ENCODE measurements at regions not wholly inside any gene's neighbourhood (a gene's known extent, or its start where the extent isn't known, plus 50 kb on each side); places are given as distances from the start of the nearest gene placed in this dataset.
"Not testable (repeated sequence)": the region's sequence is repeated elsewhere in the genome, so short reads cannot be mapped to it uniquely, and the experiment has no call there.

DNA sequence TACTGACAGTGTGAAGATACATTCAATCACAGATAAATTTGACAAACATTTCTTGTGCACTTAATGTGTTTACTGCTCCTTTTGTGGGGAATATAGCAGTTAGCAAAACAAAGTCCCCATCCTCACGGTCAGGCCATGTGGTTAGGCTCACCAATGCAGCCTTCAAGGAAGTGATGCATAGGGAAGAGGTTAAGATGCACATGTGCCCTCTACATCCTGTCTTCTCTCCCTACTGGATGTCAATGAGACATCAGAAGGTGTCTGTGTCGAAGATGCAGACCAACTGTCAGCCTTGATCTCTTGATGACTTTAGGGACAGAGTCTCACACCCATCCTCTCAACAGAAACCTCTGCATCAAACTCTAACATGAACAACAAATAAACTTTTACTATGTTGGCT lies 78.7 kb downstream of the FH start (continued):
- no peak for TF ChIP-seq REST (IDR thresholded peaks at IDR 0.05)
- TF ChIP-seq ATF3 (IDR thresholded peaks at IDR 0.05): no peak
- TF ChIP-seq FOXA1 (IDR thresholded peaks at IDR 0.05): no peak
- no peak for TF ChIP-seq RAD21 (IDR thresholded peaks at IDR 0.05)
- TF ChIP-seq JUND (IDR thresholded peaks at IDR 0.05): no peak
- no peak for TF ChIP-seq HNF4A (conservative IDR thresholded peaks at IDR 0.05)
- TF ChIP-seq FOXA2 (IDR thresholded peaks at IDR 0.05): no peak
- TF ChIP-seq YY1 (IDR thresholded peaks at IDR 0.05): no peak

DNA sequence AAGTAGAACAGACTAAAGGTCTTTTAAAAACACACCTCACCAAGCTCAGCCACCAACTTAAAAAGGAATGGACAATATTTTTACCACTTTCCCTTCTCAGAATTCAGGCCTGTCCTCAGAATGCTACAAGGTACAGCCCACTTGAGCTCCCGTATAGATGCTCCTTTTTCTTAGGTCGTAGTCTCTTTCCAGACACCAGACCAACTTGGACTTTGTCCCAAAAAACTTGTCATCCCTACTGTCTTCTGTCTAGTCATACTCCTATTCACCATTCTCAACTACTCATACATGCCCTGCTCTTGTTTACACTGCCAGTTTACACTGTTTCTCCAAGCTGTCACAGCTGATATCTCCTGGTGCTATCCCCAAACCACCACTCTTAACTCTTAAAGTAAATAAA lies 80.9 kb downstream of the FH start:
- H3K9ac ChIP-seq (ENCODE audit: low read depth in 1 of 2, low read length in 2 of 2); DNase-seq (ENCODE audit: low spot score); H3K4me3 ChIP-seq (ENCODE audit: low read depth in 1 of 3, low read length in 3 of 3); H3K27ac ChIP-seq (ENCODE audit: low read depth in 1 of 2, low read length in 2 of 2); H3K9me3 ChIP-seq (ENCODE audit: control insufficient read depth in 4 of 4, low read length in 3 of 4); H3K36me3 ChIP-seq (ENCODE audit: control insufficient read depth in 4 of 4, insufficient read depth in 3 of 4, low read depth in 1 of 4, low read length in 3 of 4); H3K27me3 ChIP-seq (ENCODE audit: control insufficient read depth in 4 of 4, insufficient read depth in 4 of 4, low read length in 3 of 4); H3K4me1 ChIP-seq (ENCODE audit: control insufficient read depth in 4 of 4, insufficient read depth in 4 of 4, low read length in 3 of 4): not testable (repeated sequence)
- 57% methylated on average over 2 of the region's 2 CpGs for WGBS

DNA sequence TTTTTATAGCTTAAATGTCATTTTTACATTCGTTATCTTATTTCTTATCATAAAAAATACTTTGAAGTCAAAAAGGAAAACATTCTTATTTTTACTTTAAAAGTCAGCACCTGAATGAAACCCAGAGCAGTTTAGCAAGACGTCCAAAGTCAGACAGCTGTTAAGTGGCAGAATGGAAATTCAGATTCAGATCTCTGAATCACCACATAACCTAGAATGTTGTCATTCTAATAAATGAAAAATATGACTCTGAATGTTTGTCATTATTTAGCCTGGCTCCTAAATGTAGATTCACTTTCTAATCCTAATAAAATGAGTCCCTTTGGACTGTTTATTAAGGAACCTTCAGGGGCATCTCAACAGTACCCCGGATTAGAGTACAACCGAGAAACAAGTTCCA lies 75.2 kb upstream of the RGS7 start:
- Histone ChIP-seq H3K36me3 (ENCODE audit: control insufficient read depth in 4 of 4, insufficient read depth in 3 of 4, low read depth in 1 of 4, low read length in 3 of 4) (no peaks in the 10 kb centered on the region), H3K9me3 (ENCODE audit: control insufficient read depth in 4 of 4, low read length in 3 of 4) (no peaks in the 10 kb centered on the region), H3K9ac (ENCODE audit: low read depth in 1 of 2, low read length in 2 of 2) (no peak overlapping the region), H3K27ac (ENCODE audit: low read depth in 1 of 2, low read length in 2 of 2) (no peak overlapping the region), H3K4me1 (ENCODE audit: control insufficient read depth in 4 of 4, insufficient read depth in 4 of 4, low read length in 3 of 4) (no peaks in the 10 kb centered on the region), H3K27me3 (ENCODE audit: control insufficient read depth in 4 of 4, insufficient read depth in 4 of 4, low read length in 3 of 4) (no peaks in the 10 kb centered on the region), H3K4me3 (ENCODE audit: low read depth in 1 of 3, low read length in 3 of 3) (no peak overlapping the region)
- TF ChIP-seq ATF3 (IDR thresholded peaks at IDR 0.05) (no peak), NR2F2 (IDR thresholded peaks at IDR 0.05) (no peak), MAX (IDR thresholded peaks at IDR 0.05) (no peak), GABPA (IDR thresholded peaks at IDR 0.05 in 1 of 2, conservative IDR thresholded peaks at IDR 0.05 in 1 of 2) (no peak), JUND (IDR thresholded peaks at IDR 0.05) (no peak)
- 67% methylated on average over 4 of the region's 4 CpGs for WGBS
- DNase-seq (ENCODE audit: low spot score): no peak

- not testable (repeated sequence) for H3K9ac ChIP-seq (ENCODE audit: low read depth in 1 of 2, low read length in 2 of 2); H3K36me3 ChIP-seq (ENCODE audit: control insufficient read depth in 4 of 4, insufficient read depth in 3 of 4, low read depth in 1 of 4, low read length in 3 of 4); H3K9me3 ChIP-seq (ENCODE audit: control insufficient read depth in 4 of 4, low read length in 3 of 4); DNase-seq (ENCODE audit: low spot score); H3K4me3 ChIP-seq (ENCODE audit: low read depth in 1 of 3, low read length in 3 of 3); H3K27ac ChIP-seq (ENCODE audit: low read depth in 1 of 2, low read length in 2 of 2)
- Histone ChIP-seq H3K4me1 (ENCODE audit: control insufficient read depth in 4 of 4, insufficient read depth in 4 of 4, low read length in 3 of 4) (peaks cover 3 to 10% (median 7%) of the 10 kb centered on the region in 4 donors), H3K27me3 (ENCODE audit: control insufficient read depth in 4 of 4, insufficient read depth in 4 of 4, low read length in 3 of 4) (peaks cover 0 to 10% (median 2%) of the 10 kb centered on the region in 4 donors)
- 82% methylated on average over 4 of the region's 4 CpGs for WGBS
Observed at GRCh38 chr1:241425091-241425490, 68.1 kb upstream of the RGS7 start.

Measured in liver (tissue), 7 donors.